Type B pancreatic cell (in vitro differentiated cells): ENCODE measurements at regions not wholly inside any gene's neighbourhood (a gene's known extent, or its start where the extent isn't known, plus 50 kb on each side); places are given as distances from the start of the nearest gene placed in this dataset.

Experiments
- DNase-seq: peaks from one replicate; pipeline ENCODE4 v3.0.0; 2021; ENCODE audit warnings: mixed read lengths; ENCODE audit not compliant: unreplicated experiment; ENCODE audit errors: extremely low spot score
- H3K27ac Mint-ChIP-seq: 2 replicates; pipeline ENCODE4 v1.8.0; 2021; ENCODE audit warnings: mild to moderate bottlenecking, mixed read lengths
- H3K27me3 Mint-ChIP-seq: 2 replicates; pipeline ENCODE4 v1.8.0; 2021; ENCODE audit warnings: mixed read lengths
- H3K36me3 Mint-ChIP-seq: 2 replicates; pipeline ENCODE4 v1.8.0; 2021; ENCODE audit warnings: mixed read lengths
- H3K4me1 Mint-ChIP-seq: one replicate; pipeline ENCODE4 v1.8.0; 2021; ENCODE audit warnings: mixed read lengths; ENCODE audit not compliant: unreplicated experiment
- H3K4me3 Mint-ChIP-seq: 2 replicates; pipeline ENCODE4 v1.8.0; 2021; ENCODE audit warnings: mild to moderate bottlenecking, mixed read lengths
- H3K9me3 Mint-ChIP-seq: 2 replicates; pipeline ENCODE4 v1.8.0; 2021; ENCODE audit warnings: mixed read lengths
- TF ChIP-seq, protein P1 (sequence below): fragments of 200-600 bp; sonication (generic); conservative IDR thresholded peaks from 2 replicates; pipeline ENCODE4 v1.5.0; 2021; ENCODE audit warnings: antibody characterized with exemption, mild to moderate bottlenecking

DNA sequence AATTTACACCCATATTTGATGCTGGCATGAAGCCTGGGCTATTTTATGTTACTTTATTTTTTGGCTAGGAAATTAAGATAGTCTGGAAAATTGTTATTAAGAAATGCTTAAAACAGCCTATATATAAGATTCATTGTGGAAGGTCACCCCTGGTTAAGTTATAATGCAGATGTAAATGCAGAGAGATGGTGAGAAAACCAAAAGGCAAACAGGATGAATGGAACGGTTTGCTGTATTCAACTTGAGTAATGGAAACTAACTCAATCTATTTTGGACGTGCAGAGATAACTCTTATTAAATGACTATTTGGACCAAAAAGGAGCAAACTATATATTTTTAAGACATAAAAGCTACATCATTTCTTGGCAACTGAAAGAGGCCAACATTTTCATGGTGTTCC, 446.3 kb upstream of the FRG1 start:
- Mint-ChIP-seq H3K9me3 (peaks cover 17% of the 10 kb centered on the region), H3K4me3 (no peak overlapping the region), H3K4me1 (no peaks in the 10 kb centered on the region), H3K27me3 (no peaks in the 10 kb centered on the region), H3K27ac (no peak overlapping the region), H3K36me3 (no peaks in the 10 kb centered on the region)
- no peak for DNase-seq
- TF ChIP-seq, protein P1, sequence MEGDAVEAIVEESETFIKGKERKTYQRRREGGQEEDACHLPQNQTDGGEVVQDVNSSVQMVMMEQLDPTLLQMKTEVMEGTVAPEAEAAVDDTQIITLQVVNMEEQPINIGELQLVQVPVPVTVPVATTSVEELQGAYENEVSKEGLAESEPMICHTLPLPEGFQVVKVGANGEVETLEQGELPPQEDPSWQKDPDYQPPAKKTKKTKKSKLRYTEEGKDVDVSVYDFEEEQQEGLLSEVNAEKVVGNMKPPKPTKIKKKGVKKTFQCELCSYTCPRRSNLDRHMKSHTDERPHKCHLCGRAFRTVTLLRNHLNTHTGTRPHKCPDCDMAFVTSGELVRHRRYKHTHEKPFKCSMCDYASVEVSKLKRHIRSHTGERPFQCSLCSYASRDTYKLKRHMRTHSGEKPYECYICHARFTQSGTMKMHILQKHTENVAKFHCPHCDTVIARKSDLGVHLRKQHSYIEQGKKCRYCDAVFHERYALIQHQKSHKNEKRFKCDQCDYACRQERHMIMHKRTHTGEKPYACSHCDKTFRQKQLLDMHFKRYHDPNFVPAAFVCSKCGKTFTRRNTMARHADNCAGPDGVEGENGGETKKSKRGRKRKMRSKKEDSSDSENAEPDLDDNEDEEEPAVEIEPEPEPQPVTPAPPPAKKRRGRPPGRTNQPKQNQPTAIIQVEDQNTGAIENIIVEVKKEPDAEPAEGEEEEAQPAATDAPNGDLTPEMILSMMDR, result no peak

DNA sequence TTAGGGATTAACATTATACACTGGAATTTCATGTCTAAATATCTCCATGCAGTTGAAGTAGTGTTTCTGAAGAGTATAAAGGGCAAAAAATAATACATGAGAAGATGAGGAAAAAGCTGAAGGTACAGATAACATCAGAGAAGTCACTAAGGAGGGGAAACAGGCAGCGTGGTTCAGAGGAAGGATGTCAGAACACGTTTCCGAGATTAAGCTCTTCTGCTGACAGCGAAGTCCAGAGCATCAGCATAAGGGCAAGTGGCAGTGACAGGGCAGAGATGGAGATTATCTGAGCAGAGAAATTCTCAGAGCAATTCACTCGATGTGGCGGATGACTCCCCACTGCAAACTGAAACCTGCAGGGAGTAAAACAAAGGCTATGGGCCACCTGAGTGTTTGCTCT, 443.2 kb upstream of the FRG1 start:
- Mint-ChIP-seq H3K4me3 (no peak overlapping the region), H3K36me3 (no peaks in the 10 kb centered on the region), H3K4me1 (no peaks in the 10 kb centered on the region), H3K27me3 (no peaks in the 10 kb centered on the region), H3K9me3 (peaks cover 6% of the 10 kb centered on the region), H3K27ac (no peak overlapping the region)
- TF ChIP-seq, protein P1, result no peak
- DNase-seq, result no peak

DNA sequence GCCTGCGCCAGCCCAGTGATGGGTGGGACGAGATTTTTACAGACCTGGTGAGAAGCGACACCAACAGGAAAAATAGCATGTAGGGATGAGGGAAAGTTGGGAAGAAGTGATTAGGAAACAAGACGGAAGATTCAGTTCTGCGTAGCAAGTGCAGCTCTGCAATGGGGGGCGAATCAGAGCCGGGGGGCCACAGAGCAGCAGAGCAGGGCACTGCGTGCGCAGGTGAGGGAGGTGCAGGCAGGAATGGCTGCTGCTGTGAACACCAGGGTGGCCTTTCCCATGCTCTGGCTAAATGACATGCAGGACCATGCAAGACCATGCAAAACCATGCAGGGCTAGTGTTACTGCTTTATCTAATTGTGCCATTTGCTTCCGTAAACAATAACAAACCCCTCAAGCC, 442.7 kb upstream of the FRG1 start:
- no peaks in the 10 kb centered on the region for H3K4me1 Mint-ChIP-seq
- no peaks in the 10 kb centered on the region for H3K27me3 Mint-ChIP-seq
- H3K9me3 Mint-ChIP-seq, result peaks cover 1% of the 10 kb centered on the region
- H3K4me3 Mint-ChIP-seq, result no peak overlapping the region
- H3K36me3 Mint-ChIP-seq, result no peaks in the 10 kb centered on the region
- H3K27ac Mint-ChIP-seq, result no peak overlapping the region
- DNase-seq, result no peak
- TF ChIP-seq, protein P1, result no peak

DNA sequence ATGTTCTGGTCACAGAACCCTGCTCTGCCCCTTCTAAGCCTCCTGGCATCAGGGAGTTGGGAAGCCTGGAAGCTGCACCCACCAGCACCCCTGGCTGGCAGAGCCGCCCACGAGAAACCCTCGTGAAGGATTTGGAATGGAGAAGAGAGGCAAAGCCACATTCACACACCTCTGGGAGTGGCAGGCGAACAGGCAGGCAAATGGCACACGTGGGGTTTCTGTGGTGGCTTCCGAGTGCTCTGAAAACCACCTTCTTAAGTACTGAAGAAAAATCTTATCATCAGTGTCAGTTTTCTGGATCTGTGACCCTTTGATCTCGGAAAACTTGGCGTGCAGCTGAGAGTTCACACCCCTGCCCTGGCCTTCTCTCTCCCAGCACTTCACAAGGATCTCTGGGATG, 442.2 kb upstream of the FRG1 start:
- H3K27me3 Mint-ChIP-seq, result no peaks in the 10 kb centered on the region
- no peaks in the 10 kb centered on the region for H3K36me3 Mint-ChIP-seq
- no peaks in the 10 kb centered on the region for H3K9me3 Mint-ChIP-seq
- no peak overlapping the region for H3K4me3 Mint-ChIP-seq
- DNase-seq, result no peak
- TF ChIP-seq, protein P1, result no peak
- H3K27ac Mint-ChIP-seq, result no peak overlapping the region
- H3K4me1 Mint-ChIP-seq, result no peaks in the 10 kb centered on the region

DNA sequence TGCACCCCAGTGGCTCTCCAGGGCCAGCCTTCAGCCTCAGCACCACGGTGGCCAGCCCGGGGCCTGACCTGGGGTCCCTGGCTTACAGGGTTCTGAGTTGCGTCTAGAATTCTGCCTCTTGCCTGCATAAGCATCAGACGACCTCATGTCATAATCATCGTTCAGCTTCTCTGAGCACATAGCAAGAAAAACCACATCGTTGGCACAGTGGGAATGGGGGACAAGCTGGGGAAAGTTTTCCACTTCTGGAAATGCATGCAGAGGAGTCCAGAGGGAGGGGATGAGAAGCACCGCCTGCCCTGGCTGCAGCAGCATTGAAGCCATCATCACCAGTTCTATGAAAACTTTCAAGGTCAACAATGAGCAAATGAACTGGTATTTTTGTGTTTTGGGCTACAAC, 441.0 kb upstream of the FRG1 start:
- TF ChIP-seq, protein P1, result no peak
- no peak for DNase-seq

DNA sequence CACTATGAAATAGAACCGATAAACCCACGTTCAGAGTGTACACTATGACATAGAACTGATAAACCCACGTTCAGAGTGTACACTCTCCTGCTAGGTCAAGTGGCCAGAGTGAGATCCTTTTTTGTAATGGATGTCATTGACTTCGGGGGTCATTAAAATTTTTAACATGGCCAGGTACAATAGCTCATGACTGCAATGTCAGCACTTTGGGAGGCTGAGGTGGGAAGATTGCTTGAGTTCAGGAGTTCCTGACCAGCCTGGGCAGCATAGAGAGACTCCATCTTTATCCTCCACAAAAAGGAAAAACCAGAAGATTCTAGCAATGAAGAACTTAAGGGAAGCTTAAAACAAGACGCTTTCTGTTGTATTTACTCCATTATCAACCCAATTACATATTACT, 439.7 kb upstream of the FRG1 start:
- Mint-ChIP-seq H3K27ac (no peak overlapping the region), H3K27me3 (no peaks in the 10 kb centered on the region), H3K4me3 (no peak overlapping the region), H3K36me3 (peaks cover 3% of the 10 kb centered on the region), H3K4me1 (no peaks in the 10 kb centered on the region), H3K9me3 (peaks cover 5% of the 10 kb centered on the region)
- DNase-seq, result no peak
- TF ChIP-seq, protein P1, result no peak

More for the DNA sequence above, 441.0 kb upstream of the FRG1 start:
- Mint-ChIP-seq H3K9me3 (no peaks in the 10 kb centered on the region), H3K27me3 (no peaks in the 10 kb centered on the region), H3K27ac (no peak overlapping the region), H3K4me1 (no peaks in the 10 kb centered on the region), H3K4me3 (no peak overlapping the region), H3K36me3 (no peaks in the 10 kb centered on the region)
